Peyer's patch (tissue), 4 donors: ENCODE measurements at regions not wholly inside any gene's neighbourhood (a gene's known extent, or its start where the extent isn't known, plus 50 kb on each side); places are given as distances from the start of the nearest gene placed in this dataset.
"Not testable (repeated sequence)": the region's sequence is repeated elsewhere in the genome, so short reads cannot be mapped to it uniquely, and the experiment has no call there.

ENCODE experiments used
- DNase-seq, 3 donors: peaks; one replicate each; pipeline ENCODE4 v3.0.0-alpha.2; 2017 to 2019
- H3K27ac ChIP-seq, 4 donors: fragments of 200-600 bp; sonication (generic); one replicate each; pipeline ENCODE4 v1.5.1; 2016 to 2019
- H3K27me3 ChIP-seq, 2 donors: fragments of 200-600 bp; sonication (generic); one replicate each; pipeline ENCODE4 v1.5.1; 2019
- H3K36me3 ChIP-seq, 3 donors: fragments of 200-600 bp; sonication (generic); one replicate each; pipeline ENCODE4 v1.5.1; 2016 to 2019
- H3K4me1 ChIP-seq, 4 donors: fragments of 200-600 bp; sonication (generic); one replicate each; pipeline ENCODE4 v1.5.1; 2016 to 2019
- H3K4me3 ChIP-seq, 4 donors: fragments of 200-600 bp; sonication (generic); 1 replicate in 3 of 4; 2 replicates in 1 of 4; pipeline ENCODE4 v1.5.1; 2016 to 2019; ENCODE audit warnings: mild to moderate bottlenecking in 1 of 4
- H3K9me3 ChIP-seq, 4 donors: fragments of 200-600 bp; sonication (generic); one replicate each; pipeline ENCODE4 v1.5.1; 2016 to 2019; ENCODE audit warnings: mild to moderate bottlenecking in 1 of 4
- CTCF ChIP-seq, 6 experiments: fragments of 450-650 bp in 4 of 6; fragments of 200-600 bp in 2 of 6; sonication (generic) in 1 of 6; IDR thresholded peaks; one replicate each; pipeline ENCODE4 v1.5.1; 2017 to 2019; ENCODE audit warnings: antibody characterized with exemption in 6 of 6, mild to moderate bottlenecking in 3 of 6, moderate library complexity in 1 of 6
- POLR2A ChIP-seq, 2 donors: fragments of 450-650 bp; IDR thresholded peaks; one replicate each; pipeline ENCODE4 v1.5.1; 2017; ENCODE audit warnings: antibody characterized with exemption in 2 of 2, mild to moderate bottlenecking in 2 of 2, moderate library complexity in 2 of 2
- small RNA-seq, 2 donors: library from RNA; depleted of rRNA; stranded (forward); fragments of <200 nt; gene quantifications; one replicate each; pipeline ENCODE3, GENCODE V24; 2016

DNA sequence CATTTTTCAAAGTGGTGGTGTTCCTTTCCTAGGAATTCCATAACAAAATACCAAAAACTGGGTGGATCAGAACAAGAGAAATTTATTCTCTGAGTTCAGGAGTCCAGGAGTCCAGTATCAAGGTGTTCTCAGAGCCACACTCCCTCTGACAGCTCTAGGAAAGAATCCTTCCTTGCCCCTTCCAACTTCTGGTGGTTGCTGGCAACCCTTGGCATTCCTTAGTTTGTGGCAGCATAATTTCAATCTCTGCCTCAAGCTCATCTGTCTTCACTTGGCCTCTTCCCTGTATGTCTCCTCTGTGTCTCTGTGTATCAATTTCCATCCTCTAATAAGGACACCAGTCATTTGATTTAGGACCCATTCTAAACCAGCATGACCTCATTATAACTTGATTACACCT is 243.7 kb downstream of the MPDZ start:
- Histone ChIP-seq H3K4me1 (no peaks in the 10 kb centered on the region), H3K4me3 (no peak overlapping the region), H3K27ac (no peak overlapping the region), H3K27me3 (no peaks in the 10 kb centered on the region), H3K36me3 (no peaks in the 10 kb centered on the region), H3K9me3 (no peaks in the 10 kb centered on the region)
- TF ChIP-seq POLR2A (IDR thresholded peaks at IDR 0.05), result no peak
- TF ChIP-seq CTCF (IDR thresholded peaks at IDR 0.05), result no peak
- no peak for DNase-seq

- H3K4me3 ChIP-seq, H3K9me3 ChIP-seq, H3K27ac ChIP-seq, H3K36me3 ChIP-seq, H3K4me1 ChIP-seq, DNase-seq, H3K27me3 ChIP-seq: not testable (repeated sequence)
These were observed 241.7 kb downstream of the MPDZ start for GRCh38 chr9:13037808-13038207.

GRCh38 chr9:13047827-13048587 is 231.5 kb downstream of the MPDZ start:
- H3K27me3 ChIP-seq, result no peaks in the 10 kb centered on the region
- H3K4me3 ChIP-seq, result no peak overlapping the region
- H3K27ac ChIP-seq, result no peak overlapping the region
- no peak for DNase-seq
- H3K36me3 ChIP-seq, result no peaks in the 10 kb centered on the region
- no peaks in the 10 kb centered on the region for H3K9me3 ChIP-seq
- no peaks in the 10 kb centered on the region for H3K4me1 ChIP-seq
- no peak for TF ChIP-seq POLR2A (IDR thresholded peaks at IDR 0.05)
- no peak for TF ChIP-seq CTCF (IDR thresholded peaks at IDR 0.05)

DNA sequence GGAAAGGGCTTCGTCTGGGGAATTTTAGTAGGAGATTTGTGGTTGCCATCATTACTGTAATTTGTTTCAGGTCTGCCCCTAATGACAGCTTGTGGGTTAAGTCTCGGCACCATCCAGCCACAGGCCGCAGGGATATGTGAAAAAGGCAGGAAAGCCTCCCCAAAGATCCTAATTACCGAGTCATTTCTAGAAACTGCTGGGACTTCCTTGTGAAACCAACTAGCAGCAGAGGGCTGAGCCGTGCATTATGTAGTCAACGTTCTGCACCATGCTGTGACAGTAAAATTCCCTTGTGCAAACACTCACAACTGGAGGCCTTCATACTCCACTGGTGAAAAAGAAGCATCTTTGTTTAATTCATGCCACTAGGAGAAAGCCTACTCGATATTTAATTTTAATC is 230.3 kb downstream of the MPDZ start:
- TF ChIP-seq POLR2A (IDR thresholded peaks at IDR 0.05), result no peak
- no peak for TF ChIP-seq CTCF (IDR thresholded peaks at IDR 0.05)
- Histone ChIP-seq H3K27ac (no peak overlapping the region), H3K4me3 (no peak overlapping the region), H3K9me3 (no peaks in the 10 kb centered on the region), H3K36me3 (no peaks in the 10 kb centered on the region), H3K4me1 (no peaks in the 10 kb centered on the region), H3K27me3 (no peaks in the 10 kb centered on the region)
- no peak for DNase-seq

GRCh38 chr9:13053504-13053903 is 226.0 kb downstream of the MPDZ start:
- DNase-seq, result no peak
- TF ChIP-seq POLR2A (IDR thresholded peaks at IDR 0.05) (no peak), CTCF (IDR thresholded peaks at IDR 0.05) (no peak)

GRCh38 chr9:13054389-13054788 is 225.1 kb downstream of the MPDZ start:
- H3K36me3 ChIP-seq, result no peaks in the 10 kb centered on the region
- no peak for TF ChIP-seq POLR2A (IDR thresholded peaks at IDR 0.05)
- TF ChIP-seq CTCF (IDR thresholded peaks at IDR 0.05), result no peak
- no peak overlapping the region for H3K4me3 ChIP-seq
- no peaks in the 10 kb centered on the region for H3K27me3 ChIP-seq
- no peak for DNase-seq
- H3K4me1 ChIP-seq, result no peaks in the 10 kb centered on the region
- H3K9me3 ChIP-seq, result no peaks in the 10 kb centered on the region
- H3K27ac ChIP-seq, result no peak overlapping the region

More at GRCh38 chr9:13053504-13053903, 226.0 kb downstream of the MPDZ start:
- no peak overlapping the region for H3K27ac ChIP-seq
- H3K4me3 ChIP-seq, result no peak overlapping the region
- no peaks in the 10 kb centered on the region for H3K36me3 ChIP-seq
- H3K9me3 ChIP-seq, result no peaks in the 10 kb centered on the region
- H3K27me3 ChIP-seq, result no peaks in the 10 kb centered on the region
- H3K4me1 ChIP-seq, result no peaks in the 10 kb centered on the region

Small RNAs in the stretch of these regions (small RNA-seq; reads per million reads assigned to genes)
- gene RF00019, result 0 reads per million in 2 donors
